GM19372 (cell line): ENCODE measurements at regions not wholly inside any gene's neighbourhood (a gene's known extent, or its start where the extent isn't known, plus 50 kb on each side); places are given as distances from the start of the nearest gene placed in this dataset.
"Not testable (repeated sequence)": the region's sequence is repeated elsewhere in the genome, so short reads cannot be mapped to it uniquely, and the experiment has no call there.

ENCODE experiments used
- ATAC-seq: cut with Tn5 transposase; IDR thresholded peaks from one replicate; pipeline ENCODE4 v1.9.1; 2021; ENCODE audit warnings: mild to moderate bottlenecking, low read depth, moderate library complexity; ENCODE audit not compliant: unreplicated experiment

DNA sequence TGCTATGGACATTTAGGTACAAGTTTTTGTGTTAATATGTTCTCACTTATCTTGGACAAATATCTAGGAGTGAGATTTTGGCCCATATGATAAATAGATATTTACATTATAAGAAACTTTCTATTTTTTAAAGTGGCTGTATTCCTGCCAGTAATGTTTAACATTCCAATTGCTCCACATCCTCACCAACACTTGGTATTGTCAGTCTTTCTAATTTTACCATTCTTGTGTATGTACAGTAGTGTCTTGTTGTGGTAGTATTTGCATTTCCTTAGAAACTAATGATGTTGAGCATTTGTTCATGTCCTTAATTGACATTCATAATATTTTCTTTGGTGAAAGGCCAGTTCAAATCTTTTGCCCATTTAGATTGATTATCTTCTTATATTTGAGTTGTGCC, 171.4 kb upstream of the TSHZ3 start:
- no peak for ATAC-seq

DNA sequence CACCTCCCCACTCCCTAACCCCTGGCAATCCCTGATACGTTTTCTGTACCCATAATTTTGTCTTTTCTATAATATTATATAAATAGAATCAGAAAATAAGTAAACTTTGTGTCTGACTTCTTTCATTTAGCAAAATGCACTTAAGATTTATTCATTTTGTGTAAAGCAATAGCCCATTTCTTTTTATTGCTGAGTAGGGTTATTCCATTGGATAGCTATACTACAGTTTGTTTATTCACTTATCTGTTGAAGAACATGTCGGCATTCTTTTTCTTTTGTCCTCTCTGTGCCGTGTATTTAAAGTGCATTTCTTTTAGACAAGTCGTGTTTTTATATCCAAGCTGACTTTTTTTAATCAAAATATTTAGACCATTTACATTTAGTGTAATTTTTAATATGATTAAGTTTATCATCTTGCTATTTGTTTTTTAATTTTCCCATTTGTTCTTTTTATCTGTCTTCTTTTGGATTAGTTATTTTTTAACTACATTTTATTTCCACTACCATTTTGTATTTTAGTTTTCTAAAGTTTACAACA, 176.4 kb upstream of the TSHZ3 start:
- no peak for ATAC-seq

DNA sequence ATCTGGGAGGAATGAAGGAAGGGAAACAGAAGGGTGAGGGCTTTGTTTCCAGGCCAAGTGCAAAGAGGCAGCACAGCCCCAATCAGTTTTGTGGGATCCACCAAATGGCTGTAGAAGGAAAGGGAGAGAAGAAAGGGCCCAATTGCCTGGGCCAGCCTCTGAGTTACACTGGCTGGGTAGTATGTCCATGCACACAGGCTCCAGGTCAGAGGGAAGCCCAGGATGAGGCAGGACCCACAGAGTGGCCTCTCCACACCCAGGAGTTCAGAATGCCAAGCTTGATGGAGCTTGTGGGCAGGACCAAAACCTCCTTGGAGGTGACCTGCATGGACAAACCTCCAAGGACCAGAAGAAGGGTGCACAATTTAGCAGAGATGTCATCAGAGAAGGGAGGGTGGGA, 178.2 kb upstream of the TSHZ3 start:
- ATAC-seq = no peak

DNA sequence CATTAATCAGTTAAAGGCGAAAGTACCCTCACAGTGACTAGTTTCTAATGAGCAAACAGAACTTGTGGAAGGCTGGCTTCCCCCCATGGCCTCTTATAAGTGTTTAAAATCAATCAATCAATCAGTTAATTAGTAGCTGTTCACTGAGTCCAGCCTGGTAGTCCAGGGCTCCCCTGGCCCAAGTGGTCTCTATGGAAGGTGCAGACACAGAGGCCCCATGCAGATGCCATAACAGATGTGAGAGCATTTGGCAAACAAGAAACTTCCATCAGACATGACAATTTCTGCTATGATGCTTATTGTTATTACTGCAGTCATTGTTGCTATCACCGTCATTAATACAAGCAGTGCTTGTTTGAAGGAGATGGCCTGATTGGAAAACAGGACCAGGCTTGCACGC, 179.0 kb upstream of the TSHZ3 start:
- ATAC-seq = no peak

DNA sequence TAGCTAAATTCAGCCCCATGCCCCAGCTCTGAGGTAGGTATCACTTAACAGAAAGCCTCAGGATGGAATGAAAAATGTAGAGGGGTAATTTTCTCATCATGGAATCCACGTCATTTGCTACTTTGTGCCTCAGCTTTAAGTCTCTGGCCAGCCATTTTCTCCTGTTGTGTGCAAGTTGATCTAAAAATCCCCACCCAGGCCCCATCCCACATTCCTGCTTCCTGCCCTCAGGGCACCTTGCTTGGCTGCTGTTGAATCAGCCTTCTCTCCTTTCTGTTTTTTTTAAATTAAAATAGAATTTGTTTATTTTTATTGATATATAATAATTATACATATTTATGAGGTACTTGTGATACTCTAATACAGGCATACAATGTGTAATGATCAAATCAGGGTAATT, 179.9 kb upstream of the TSHZ3 start:
- no peak for ATAC-seq

DNA sequence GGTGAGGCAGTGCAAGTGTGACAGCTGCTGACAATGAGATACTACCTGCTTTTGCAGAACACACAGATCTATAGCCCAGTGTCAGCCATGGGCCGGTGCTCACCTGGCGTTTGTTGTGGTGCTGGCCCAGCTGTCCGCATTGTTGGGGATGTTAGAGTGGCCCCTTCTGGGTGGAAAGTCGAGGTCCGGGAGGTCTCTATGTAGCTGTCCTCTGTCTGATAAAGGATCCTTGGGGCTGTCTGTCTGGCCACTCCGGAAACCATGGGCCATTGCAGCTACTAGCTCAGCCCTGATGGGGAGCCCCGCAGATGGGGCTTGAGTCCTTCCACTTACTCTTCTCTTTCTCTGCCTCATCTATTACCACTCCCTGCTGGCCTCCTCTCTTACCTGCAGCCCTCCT, 181.5 kb upstream of the TSHZ3 start:
- ATAC-seq = no peak

DNA sequence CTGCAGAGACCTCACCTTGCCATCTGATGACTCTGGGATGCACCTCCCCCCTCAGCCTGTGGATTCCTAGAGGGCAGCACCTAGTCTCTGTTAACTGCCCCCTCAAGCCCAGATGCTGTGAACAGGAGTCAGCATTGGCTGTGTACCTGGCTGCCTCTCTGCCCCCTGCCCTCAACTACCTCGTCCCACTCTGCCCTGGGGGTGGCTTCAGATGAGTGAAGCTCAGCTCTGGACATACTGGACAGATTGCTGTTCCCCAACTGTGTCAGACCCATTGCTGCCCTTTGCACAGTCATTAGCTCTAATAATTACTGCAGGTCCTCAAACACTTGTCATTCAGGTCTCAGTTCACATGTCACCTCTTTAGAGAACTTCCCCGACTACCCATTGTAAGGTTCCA, 182.1 kb upstream of the TSHZ3 start:
- no peak for ATAC-seq

DNA sequence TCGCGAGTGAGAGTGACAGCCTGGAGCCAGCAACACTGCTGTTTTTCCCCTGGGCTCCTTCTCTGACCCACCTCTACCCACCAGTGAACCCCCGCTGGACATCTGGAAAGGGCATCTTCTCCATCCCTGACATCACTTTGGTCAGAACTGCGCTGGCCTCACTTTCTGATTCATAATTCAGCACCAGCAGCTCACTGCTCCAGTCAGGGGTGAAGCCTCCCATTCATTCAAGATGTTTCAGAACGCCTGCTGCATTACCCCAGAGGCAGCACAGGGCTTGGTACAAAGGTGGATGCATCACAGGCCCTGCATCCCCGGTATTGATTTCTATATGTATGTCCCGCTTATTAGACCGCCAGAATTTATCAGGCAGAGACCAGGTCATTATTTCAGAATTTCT, 182.8 kb upstream of the TSHZ3 start:
- ATAC-seq = no peak

DNA sequence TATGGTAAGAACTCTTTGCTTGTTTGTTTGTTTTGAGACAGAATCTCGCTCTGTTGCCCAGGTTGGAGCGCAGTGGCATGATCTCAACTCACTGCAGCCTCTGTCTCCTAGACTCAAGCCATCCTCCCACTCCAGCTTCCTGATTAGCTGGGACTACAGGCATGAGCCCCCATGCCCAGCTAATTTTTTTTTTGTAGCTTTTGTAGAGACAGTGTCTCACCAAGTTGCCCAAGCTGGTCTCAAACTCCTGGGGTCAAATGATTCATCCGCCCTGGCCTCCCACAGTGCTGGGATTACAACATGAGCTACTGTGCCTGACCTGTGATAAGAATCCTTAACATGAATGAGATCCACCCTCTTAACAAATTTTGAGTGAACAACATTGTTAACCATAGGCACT, 183.9 kb upstream of the TSHZ3 start:
- no peak for ATAC-seq

DNA sequence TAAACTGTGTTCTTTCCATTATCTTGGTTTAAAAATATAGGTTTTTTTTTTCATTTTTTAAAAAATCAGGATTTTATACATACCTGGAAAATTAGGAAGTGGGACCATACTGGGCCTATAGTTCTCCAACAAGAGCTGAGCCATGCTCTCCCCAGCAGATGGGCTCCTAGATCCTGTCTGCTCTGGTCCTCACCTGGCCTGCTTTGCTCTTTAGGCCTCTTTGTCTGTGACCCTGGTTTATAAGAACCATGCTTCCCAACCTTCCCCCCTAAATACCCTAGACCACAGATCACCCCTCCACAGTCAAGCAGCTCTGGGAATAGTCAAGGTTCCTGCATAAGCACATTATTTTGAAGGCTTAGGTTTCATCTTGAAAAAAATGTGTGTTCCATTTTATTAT, 185.0 kb upstream of the TSHZ3 start:
- ATAC-seq = no peak

DNA sequence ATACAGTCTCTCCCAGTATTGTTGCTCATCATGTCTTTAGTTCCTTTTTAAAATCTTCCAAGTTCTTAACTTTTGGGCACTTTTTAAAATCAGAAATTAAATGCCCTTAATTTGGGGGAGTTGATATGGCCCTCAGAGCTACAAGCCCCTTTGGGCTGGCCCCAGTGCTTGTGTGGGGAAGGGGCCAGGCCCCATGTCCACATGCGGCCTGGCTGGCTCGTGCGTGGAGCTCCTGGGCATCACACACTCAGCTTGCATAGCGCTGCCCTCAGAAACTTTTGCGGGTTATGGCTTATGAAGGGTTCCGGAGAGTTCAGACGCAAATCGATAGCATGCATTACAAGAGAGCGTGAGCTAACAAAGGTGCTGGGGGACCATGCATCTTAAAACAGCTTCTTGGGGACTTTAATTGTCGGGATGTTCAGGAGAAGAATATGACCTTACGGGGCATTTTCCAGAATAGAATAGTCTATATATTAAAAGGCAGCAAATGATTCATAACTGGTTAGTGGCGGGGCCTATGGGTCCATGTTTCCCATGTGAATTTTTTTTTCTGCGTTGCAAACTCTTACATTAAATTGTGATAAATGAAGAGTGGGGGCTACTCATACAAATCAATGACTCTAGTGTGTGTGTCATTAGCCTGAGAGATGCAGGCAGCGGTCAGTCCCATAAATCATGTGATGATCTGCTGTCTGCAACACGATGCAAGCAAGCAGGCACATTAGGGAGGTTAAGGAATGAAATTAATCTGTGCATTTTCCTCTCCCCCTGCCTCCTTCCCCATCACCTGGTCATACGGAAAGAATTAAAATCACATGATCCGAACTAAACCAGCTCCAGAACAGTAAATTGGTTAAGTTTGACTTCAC, 185.8 kb upstream of the TSHZ3 start:
- no peak for ATAC-seq

DNA sequence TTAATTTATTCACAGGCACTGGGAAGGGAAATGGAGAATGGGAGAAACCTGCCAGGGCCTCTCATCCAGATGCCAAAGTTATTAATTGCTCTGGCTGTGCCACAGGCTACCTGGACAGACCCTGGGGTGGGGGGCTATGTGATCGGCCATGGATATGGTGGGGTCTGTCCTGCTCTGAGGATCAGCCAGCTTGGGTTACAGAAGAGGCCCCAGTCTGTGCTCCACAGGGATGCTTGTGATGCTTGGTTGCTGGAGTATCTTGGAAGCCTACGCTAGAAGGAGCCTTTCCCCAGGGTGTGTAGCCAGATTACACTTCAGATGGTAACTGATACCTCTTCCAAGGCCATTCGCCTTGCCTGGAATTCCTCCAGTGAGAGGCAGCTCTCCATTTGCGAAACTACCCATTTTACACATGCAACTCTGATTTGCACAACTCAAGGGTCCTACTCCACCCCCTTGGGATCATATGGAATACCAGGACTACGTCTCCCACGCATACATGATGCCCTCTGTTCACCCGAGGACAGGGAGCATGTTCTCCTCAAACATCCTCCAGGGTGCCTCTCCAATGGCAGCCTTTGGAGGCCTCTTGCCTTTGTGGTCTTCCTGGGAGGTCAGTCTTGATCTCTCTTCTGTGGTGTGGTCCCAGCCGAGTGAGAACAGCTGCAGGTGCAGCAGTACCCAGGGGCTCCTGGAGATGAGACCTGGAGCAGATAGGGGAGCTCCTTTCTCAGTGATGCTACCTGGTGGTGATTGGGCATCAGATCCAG, 186.6 kb upstream of the TSHZ3 start:
- no peak for ATAC-seq

DNA sequence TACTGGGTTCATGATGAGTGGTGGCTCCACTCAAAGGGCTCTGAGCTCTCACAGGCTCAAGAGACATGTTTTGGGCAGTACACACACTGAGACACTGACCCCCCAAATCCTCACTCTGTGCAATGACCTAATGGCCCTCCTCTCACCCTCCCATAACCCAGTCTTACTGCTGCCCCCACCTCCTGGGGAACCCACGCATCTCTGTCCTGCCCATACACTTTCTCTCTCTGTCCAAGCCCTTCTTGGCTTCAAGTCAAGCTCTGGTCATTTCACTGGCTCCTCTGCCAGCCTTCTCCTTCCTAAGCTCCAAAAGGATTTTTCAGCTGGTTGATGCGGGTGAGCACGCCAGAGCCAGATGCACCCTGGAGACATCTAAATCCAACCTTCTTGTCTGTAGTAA, 187.9 kb upstream of the TSHZ3 start:
- no peak for ATAC-seq

DNA sequence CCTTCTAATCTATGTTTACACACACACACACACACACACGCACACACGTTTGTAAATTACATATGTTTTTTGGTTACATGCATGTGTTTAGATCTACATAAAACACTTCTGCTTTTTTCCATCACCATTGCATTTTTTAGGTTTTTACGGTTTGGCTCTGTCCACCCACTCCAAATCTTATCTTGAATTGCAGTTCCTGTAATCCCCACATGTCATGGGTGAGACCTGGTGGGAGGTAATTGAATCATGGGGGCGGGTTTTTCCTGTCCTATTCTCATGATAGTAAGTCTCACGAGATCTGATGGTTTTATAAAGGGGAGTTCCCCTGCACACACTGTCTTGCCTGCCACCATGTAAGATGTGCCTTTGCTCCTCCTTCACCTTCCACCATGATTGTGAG, 188.7 kb upstream of the TSHZ3 start:
- not testable (repeated sequence) for ATAC-seq

DNA sequence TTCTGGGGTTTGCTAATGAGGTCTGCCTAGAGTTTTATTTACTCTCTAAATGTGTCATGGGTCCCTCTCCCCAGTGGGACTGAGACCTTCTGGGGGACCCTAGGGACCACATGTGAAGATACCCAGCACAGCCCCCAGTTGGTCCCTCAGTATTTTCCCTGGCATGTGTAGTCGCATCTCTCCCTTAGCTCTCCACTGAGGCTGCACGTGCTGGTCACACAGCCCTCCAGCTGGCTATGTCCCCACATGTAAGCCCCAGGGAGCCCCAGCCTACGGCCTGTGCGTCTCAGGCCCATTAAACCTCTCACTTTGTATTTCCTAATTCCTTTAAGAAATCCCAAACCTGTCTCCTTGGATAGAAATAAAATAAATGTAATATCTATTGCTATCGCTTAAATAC, 189.6 kb upstream of the TSHZ3 start:
- ATAC-seq = no peak

DNA sequence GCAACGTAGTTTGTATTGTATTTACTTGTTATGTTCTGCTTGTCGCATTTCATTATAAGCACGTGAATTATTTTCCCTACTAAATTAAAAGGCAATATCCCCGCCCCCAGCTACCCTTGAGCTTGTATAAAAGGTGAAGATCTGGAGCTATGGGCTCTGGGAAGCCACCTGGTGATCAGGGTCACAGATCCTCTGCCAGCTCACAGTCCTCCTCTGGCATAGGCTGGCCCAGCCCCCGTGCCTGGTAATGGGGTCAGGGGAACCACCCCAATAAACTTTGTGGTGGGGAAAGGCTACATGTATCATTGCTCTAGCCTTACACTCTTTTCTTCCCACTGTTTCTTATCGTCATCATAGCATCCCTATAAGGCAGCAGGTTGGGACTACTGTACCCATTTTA, 190.2 kb upstream of the TSHZ3 start:
- ATAC-seq = no peak

DNA sequence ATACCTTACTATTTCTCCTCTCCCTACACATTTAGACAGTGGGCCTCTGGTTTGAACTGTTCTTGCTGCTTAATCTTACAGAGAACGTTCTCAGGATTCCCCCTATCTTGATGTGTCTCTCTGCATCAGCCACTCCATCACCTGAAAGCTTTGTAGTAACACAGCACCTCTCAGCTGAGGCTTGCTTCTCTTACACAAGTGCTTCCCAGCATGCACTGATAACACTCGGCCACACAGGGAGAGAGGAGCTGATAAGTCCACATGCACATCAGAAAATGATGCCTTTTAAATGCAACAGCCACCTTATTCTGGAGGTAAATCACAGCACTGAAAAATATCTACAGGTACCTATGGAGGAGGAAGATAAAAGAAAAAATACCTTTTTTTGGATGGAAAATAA, 192.2 kb upstream of the TSHZ3 start:
- no peak for ATAC-seq

DNA sequence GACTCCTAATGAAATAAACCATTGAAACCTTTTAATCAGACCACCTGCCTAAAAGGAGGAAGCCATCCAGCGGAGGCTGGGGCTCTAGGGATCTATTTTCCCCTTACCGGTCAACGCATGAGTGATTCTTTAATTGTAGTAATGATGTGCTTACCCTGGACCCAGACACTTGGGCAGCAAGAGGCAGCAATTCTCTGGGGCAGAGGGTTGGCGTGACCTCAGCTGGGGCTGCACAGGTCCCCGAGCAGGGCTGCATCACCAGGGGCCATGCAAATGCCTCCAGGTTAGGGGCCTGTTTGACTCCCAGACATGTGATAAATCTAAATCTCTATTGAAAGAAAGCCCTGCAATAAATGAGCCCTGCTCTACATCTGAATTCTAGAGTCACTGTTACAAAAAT, 194.2 kb upstream of the TSHZ3 start:
- ATAC-seq = no peak

DNA sequence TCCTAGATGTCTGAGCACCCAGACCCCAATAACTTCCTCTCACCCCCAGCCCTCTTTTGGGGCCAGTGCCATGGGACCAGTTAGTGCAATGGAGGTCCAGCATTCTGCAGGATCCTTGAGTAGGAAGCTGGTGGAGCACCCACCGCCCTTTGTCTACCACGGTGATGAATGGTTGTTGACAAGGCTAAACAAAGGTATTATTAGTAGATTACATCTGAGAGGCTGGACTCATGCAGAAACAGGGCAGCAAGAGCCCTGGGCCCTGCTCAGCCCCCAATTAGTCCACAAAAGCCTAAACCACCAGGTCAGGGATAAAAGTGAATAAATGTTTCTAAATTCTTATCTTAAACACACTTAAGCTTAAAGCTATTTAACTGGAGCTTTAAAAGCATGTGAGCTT, 196.5 kb upstream of the TSHZ3 start:
- no peak for ATAC-seq

DNA sequence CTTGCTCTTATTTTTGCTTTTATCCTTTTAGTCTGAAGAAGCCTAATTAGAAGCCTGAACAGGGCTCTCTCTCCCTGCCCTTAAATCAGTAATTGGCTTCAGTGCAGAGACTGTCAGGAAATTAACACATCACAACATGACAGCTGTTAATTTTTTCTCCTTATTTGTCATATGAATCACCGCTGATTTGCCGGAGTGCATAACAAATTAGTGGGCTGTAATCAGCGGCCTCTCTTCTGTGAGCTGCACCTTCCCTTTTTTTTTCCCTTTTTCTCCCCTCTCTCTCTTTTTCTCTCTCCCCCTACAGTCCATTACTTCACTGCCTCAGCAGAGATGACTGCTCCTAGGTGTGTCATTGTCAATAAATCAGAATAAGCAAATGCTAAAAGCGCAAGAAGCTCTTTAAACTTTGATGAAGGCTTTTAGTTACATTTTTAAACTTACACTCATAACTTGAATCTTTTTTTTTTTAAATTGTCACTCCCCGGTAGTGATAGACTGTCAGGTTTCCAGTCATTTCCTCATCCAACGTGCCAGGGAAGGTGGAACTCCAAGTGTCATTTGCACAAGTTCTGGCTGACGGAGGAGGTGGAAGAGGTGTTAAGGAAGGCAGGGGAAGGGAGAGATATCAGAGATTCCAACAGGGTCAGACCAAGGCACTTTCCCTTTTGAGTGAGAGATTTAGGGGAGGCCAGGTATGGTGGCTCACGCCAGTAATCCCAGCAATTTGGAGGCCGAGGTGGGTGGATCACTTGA, 197.1 kb upstream of the TSHZ3 start:
- no peak for ATAC-seq

DNA sequence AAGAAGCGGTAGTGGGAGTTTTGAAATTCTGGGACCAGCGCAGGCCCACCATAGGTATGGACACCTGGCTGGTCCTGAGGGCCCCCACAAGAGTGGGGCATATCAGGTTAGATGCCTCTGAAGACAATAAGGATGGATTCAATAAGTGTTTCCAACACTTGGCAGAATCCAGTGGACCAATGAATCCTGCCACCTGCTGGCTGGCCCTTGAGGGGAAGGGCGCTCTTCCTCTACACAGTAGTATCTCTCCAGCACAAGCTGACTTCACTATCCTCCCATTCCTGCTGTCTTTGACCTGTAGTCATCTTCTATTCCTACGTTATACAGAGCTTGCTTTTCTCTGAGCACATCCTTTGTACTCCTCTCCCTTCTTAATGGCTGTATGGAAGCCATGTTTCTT, 199.7 kb upstream of the TSHZ3 start:
- no peak for ATAC-seq
